ENCODE measurements at regions not wholly inside any gene's neighbourhood (a gene's known extent, or its start where the extent isn't known, plus 50 kb on each side); places are given as distances from the start of the nearest gene placed in this dataset.

DNA sequence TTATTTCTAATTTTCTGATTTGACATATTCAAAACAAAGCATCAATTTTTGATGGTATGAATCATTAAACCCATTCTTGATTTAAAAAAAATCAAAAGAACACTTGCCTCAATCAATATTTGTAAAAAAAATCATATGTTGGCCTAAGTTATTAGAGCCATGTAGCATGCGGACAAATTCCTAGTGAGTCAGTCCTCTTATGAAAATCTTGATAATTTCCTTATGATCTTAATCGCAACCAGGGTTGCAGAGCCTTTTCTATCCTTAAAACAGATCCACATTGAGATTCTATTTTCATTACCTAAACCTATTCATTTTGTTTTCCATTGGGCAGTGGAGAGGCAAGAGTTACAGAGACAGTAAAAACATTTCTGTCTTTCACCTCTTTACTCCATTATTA, 203.2 kb downstream of the ARL4A start:
- H3K27ac ChIP-seq = no peak overlapping the region
- TF ChIP-seq, protein P1, sequence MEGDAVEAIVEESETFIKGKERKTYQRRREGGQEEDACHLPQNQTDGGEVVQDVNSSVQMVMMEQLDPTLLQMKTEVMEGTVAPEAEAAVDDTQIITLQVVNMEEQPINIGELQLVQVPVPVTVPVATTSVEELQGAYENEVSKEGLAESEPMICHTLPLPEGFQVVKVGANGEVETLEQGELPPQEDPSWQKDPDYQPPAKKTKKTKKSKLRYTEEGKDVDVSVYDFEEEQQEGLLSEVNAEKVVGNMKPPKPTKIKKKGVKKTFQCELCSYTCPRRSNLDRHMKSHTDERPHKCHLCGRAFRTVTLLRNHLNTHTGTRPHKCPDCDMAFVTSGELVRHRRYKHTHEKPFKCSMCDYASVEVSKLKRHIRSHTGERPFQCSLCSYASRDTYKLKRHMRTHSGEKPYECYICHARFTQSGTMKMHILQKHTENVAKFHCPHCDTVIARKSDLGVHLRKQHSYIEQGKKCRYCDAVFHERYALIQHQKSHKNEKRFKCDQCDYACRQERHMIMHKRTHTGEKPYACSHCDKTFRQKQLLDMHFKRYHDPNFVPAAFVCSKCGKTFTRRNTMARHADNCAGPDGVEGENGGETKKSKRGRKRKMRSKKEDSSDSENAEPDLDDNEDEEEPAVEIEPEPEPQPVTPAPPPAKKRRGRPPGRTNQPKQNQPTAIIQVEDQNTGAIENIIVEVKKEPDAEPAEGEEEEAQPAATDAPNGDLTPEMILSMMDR (conservative IDR thresholded peaks at IDR 0.05) = no peak

DNA sequence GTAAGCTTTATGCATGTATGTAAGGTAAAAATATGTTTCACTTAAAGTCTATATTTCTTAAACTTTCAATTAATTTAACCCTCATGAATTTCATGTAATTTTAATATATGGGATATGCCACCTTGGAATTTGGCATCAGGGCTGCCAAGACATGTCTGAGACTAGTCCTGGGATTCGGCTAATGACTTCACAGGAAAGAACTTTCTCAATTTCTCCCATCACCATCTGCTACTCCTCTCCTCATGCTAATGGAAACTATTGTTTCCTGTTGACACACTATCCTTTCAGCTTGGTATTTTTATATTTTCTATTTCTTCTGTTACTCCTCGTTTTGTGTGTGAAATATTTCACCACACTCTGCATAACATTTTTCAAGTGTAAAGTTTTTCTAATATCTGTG, 205.9 kb downstream of the ARL4A start:
- no peak overlapping the region for H3K27ac ChIP-seq
- TF ChIP-seq, protein P1 (conservative IDR thresholded peaks at IDR 0.05) = no peak

GRCh38 chr7:12895296-12895695, 207.9 kb downstream of the ARL4A start:
- TF ChIP-seq, protein P1 (conservative IDR thresholded peaks at IDR 0.05) = no peak

DNA sequence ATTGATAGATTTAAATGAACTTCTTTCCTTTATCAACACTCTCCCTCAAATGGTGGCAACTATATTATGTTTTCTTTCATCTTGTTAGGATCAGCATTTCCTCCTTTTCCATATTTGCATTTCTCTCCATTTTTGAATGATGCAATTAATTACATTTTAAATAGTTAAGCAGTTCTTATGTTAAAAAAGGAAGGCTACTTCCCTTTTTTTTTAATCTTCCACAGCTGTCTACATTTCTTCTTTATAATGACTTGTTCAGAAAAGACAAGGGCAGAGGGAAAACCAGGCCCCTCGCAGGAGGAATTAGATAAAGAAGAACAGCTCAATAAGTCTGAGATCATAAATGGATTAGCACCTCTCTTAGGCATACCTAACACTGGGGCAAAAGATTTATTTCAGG, 208.9 kb downstream of the ARL4A start:
- H3K27ac ChIP-seq = 0 out of 2 replicates have a peak overlapping the region, but pooled peaks have one; percentile 8
- TF ChIP-seq, protein P1 (conservative IDR thresholded peaks at IDR 0.05) = no peak

More at GRCh38 chr7:12895296-12895695, 207.9 kb downstream of the ARL4A start:
- no peak overlapping the region for H3K27ac ChIP-seq

DNA sequence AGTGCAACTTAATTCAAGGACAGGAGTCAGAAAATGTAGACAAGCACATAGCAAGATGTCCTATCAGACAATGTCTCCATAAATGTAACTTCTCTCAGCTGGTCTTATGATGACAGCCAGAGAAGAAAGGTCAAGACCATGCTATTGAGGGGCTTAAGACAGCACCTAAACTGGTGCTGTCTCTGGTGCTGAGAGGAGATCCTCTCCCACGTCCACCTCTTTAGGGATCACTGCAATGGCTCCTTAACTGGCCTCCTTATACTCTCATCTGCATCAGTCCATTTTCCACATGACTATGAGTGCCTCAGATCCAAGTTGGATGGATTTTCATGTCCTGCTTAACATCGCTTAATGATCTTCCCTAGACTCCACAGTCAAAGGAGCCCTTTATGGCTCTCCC, 210.6 kb downstream of the ARL4A start:
- H3K27ac ChIP-seq = no peak overlapping the region

GRCh38 chr7:12898620-12899019, 211.2 kb downstream of the ARL4A start:
- H3K27ac ChIP-seq = no peak overlapping the region
- TF ChIP-seq, protein P1 (conservative IDR thresholded peaks at IDR 0.05) = no peak

More for the DNA sequence above, 210.6 kb downstream of the ARL4A start:
- TF ChIP-seq, protein P1 (conservative IDR thresholded peaks at IDR 0.05) = no peak

DNA sequence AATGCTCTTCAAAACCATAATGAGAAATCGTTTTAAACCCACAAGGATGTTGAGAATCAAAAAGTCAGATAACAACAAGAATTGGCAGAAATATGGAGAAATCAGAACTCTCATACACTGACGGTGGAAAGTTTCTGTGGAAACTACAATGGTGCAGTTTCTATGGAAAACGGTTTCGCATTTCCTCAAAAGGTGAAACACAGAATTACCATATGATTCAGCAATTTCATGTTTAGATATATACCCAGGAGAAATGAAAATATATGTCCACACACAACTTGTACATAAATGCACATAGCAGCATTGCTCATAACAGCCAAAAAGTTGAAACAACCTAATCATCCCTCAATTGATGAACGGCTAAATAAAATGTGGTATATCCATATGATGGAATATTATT, 218.2 kb downstream of the ARL4A start:
- TF ChIP-seq, protein P1 (conservative IDR thresholded peaks at IDR 0.05) = no peak

More for the DNA sequence above, 218.2 kb downstream of the ARL4A start:
- no peak overlapping the region for H3K27ac ChIP-seq

Data from VCaP (cell line).